G401.6 (cell line): ENCODE measurements at regions not wholly inside any gene's neighbourhood (a gene's known extent, or its start where the extent isn't known, plus 50 kb on each side); places are given as distances from the start of the nearest gene placed in this dataset.

Experiments
- FAIRE-seq: peaks from 2 replicates; lab custom pipeline; 2012; peaks lifted over from hg19 to GRCh38; lab: Jason Lieb, UNC

DNA sequence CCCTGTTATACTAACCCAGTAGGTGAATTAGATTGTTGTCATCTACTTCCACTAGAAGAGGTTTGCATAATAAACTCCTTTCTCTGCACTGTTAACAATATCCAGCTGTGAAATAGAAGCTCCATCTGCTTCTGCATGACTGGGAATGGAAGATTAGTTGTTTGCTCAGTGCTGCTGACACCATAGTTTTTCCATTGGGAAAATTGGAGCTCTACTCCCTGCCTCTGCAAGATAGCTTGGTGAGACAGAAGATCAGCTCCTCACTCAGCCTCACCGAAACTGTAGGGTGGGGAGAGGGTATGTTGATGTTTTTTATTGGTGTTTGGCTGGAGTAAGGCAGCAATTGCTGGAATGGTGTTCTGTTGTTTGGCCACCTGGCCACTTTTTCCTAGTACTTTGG lies 331.6 kb upstream of the ADAMTS5 start:
- FAIRE-seq, result no peak

DNA sequence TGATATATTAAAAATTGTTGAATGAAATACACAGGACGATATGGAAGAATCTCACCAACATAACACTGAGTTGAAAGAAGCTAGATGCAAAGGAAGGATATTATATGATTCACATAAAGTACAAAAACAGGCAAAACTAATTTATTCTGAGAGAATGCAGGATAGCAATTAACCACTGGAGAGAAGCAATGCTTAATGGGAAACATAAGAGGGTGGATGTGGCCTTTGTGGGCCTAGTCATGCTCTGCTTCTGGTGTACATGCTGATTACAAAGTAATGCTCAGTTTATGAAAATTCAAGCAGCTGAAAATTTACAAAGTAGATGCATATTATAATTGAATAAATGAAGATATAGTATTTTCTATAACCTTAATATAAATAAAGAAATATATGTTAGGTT lies 326.4 kb upstream of the ADAMTS5 start:
- no peak for FAIRE-seq

DNA sequence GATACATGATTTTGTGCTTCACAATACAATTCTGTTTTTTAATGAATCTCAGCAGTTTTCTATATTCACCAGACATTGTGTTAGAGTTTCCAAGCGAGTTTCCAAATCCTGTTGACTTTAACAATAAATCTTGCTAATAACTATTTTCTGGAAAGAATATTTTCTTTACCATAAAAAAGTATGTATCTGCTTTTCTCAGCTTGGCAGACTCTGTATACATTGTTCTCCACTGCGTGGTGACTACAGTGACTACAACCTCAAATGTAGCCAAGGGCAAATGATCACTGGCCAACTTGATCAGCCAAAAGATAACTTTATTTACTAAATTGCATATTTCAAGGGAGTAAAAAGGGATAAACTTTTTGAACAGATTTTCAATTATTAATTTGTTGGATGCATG lies 325.9 kb upstream of the ADAMTS5 start:
- no peak for FAIRE-seq

DNA sequence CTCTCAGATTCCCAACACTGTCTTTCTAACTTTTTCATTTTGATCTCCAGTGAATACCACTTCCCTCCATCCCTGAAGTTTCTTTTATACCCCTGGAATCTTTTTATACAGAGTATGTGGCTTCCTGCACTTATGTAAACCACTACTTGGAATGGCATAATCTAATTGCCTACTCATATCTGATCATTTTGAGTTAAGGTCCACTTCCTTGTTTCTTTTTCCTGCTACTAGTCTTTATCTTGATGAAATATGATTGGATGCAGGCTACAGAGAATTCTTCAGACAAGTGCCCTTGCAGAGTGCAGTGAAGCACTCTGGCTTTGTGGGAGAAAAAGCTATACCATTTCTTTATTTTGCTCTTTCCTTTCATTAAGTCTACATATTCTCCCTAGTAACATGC lies 325.3 kb upstream of the ADAMTS5 start:
- no peak for FAIRE-seq

DNA sequence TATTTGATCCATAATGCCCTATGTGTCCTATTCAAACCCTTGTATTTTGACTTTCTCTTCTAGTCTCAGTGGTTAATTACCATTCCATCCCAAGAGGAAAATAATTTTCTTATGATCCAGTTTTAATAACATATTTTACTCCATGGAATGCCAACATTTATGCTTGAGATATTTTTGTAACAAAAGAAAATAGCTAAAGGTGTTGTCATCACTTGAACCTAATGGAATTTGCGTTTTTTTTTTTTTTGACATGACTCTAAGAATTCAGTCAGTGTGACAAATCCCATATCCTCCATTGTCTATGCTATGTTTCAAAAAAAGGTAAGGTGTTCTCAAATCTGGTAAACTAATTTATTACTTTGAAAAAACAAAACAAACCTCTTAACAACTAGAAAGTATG lies 324.1 kb upstream of the ADAMTS5 start:
- FAIRE-seq, result no peak

DNA sequence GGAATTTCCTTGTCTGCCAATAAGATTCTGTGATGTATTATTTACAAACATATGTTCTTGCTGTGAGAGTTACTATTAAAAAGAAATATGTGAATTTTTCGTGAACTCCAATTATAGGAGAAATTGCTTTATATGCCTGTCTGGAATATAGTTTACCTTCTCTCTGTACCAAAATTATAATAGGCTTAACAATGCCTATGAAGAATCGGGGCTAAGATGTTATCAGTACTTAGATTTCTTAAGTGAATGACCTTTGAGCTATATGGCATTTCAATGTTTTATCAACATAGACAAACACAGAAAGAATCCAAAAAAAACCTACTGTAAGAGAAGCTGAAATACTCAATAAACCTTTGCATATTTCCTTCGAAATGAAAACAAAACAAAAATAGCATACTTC lies 323.1 kb upstream of the ADAMTS5 start:
- no peak for FAIRE-seq

DNA sequence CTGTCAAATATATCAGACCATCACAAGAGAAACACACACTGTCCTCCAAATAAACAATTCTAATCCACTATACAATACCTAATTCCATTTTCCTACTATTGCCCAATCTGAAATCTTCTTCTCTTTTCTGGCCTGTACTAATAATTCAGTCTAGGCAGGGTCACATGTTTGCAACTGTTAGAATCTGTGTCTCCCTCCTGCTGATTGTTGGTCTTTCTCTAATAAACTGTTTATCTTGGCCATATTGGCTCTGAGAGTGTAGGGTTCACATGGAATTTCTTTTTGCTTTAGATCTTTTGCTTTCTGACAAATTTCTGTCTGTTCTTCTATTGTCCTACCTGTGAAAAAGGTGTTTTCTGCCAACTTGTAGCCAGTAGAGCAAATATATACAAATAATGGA lies 319.9 kb upstream of the ADAMTS5 start:
- no peak for FAIRE-seq

DNA sequence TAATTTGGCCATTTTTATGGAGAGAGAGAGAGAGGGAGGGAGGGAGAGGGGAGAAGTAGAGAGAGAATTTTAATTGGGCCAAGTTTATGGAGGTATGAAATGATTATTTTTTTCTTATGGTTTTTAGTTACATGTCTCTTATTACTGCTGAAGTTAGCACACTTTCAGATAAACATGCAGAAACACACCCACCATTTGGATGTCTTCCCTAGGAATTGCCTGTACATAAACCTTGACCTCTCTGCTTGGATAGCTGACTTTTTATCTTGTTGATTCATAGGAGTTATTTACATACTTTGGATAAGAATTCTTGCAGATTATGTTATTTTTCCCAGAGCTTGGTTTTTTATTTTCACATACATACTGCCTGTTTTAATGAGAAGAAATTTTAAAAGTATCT lies 310.2 kb upstream of the ADAMTS5 start:
- no peak for FAIRE-seq

DNA sequence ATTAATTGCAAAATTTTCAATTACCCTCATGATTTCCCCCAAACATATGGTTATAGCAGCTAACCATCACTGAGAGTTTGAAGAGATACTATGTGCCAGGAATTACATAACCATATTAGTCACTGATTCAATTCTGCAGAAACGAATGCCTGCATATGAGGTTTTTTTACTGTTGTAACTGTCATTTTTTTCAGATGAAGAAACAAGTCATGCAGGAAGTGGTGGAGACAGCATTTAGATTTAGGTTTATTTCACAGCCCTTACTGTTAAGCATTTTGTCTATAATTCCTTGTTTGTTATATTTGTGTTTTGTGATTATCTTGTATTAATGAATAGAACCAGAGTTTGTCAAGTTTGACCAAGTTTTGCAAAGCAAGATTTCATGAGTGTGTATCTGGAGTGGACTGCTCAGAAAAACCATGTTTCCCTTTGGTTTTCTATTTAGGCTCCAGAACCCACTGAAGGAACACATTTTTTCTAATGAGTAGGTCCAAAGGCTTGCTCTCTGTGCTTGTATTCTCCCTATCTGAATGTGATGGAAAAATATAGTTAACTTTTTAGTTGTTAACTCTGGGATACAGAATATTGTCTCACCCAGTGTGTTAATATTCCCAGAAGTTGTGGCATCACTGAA lies 308.5 kb upstream of the ADAMTS5 start:
- no peak for FAIRE-seq

DNA sequence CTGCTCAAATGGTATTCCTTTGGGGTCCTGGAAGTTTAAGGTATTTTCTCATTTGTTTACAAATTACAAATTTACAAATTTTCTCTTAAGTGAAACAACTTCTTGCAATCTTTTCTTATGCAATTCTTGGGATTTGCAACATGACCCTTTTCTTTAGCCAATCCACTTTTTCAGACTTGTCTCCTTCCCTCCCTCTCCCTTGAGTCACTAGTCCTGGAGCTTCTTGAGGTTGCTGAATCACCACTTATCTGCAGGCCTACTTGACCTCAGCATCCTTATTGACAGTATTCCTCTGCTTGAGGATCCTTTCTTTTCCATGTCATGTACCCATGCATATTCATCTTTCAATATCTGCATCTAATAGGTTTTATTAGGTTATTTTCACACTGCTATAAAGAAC lies 302.8 kb upstream of the ADAMTS5 start:
- no peak for FAIRE-seq

DNA sequence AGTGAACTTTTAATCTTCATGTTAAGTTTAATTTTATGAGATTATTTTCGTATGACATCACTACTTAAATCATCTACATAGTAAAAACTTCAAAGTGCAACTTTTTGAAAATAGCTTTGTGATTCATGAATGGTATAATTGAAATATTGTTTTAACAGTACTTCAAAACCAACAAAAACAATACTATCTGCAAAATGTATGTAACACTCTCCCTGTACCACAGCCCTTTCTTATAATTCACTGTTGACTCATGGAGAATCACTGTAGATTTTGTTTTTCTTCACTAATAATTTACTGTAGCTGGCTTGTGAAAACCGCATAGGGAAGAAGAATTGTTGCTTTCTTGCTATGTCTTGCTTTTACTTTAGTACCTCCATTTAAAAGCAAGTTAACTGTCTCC lies 301.4 kb upstream of the ADAMTS5 start:
- no peak for FAIRE-seq

DNA sequence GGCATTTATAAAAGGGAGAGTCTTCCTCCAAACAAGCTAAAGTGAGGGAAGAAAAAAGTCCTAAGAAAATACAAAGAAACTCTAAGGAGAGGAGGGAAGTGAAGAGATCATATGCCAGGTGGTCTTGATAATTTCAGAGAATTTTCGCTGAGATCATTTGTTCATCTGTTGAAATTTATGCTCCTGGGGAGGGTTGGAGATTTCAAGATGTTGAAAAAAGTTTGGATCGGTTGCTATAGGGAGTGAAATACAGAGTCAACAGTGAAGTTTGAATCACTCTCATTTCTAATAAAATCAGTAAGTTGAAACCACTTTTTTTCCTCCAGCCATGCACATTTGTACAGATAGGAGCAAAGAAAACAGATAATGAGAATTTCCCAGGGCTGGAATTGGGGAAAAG lies 299.1 kb upstream of the ADAMTS5 start:
- FAIRE-seq, result no peak

DNA sequence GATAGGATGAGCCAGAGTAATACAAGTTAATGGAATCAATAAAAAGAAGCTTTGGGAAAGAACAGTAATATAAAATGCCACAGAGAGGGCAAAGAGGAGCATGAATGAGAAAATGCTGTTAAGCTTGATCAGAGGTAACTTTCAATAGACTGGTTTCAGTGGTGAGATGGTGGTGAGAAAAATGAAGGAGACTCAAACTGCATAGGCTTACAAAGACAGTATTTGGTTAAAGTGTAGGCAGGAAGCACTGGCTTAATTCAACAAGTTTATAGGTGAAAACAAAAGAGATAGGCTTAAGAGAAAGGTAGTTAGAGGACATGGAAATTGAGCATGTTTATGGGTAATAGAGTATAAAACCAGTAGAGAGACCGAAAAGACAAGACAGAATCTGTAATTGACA lies 298.6 kb upstream of the ADAMTS5 start:
- FAIRE-seq, result no peak

DNA sequence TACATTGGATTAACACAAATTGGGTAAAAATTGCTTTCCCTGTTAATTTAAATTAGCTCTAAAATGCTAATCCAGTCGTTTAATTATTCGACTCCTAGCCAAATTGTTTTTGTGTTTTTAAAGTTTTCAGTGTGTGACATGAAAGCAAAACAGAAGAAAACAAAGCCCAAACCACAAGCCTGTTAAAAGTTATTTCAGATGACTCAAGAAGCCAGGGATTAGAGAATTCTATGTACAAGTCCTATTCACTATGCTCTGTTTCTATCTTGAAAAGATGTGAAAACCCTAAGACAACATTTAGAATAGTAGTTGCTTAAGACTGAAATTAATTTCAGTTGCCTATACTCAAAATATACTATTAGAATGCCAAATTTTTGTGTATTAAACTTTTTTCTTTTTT lies 294.8 kb upstream of the ADAMTS5 start:
- FAIRE-seq, result no peak

DNA sequence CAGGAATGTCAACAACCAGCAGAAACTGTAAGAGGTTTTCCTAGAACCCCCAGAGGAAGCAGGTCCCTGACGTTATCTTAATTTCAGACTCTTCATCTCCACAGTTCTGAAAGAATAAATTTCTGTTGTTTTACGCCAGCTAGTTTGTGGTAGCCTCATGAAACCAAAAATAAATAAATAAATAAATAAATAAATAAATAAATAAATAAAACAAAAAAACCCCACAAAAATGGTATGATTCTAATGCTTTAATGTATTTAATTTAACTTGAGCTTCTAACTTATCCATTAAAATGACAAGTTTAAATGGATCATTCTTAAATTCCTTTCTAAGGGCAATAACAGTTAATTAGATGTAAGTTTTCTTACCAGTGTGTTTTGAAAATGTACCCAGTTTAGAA lies 293.8 kb upstream of the ADAMTS5 start:
- no peak for FAIRE-seq

DNA sequence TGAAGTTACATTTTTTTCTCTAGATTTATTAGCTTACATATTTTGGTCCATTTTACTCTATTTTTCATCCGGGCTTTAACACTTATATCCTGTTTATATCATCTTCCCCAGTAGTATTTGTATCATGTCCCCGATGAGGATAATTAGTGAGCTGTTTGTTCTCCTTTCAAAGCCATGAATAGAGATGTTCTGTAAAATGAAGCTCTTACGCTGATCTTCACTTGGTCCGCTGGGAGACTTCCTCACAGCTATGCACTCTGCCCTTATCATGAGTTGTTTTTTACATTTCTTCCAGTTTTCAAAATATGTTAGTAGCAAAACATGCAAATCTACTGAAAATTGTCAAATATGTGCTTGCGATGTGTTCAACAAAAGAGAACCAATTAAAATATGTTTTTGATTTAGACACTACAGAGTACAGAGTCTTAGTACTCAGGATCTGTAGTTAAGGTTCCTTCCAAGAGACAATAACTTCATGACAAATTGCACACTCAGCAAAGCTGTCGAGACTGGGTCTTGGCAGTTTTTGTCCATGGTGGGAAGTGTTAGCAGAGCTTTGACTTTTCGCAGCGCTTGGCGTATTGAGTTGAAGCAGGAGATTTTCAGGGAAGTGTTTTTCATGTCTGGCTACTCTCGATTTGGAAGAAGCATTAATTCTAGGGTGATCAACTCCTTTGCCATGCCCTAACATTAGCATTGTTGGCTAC lies 292.0 kb upstream of the ADAMTS5 start:
- no peak for FAIRE-seq

DNA sequence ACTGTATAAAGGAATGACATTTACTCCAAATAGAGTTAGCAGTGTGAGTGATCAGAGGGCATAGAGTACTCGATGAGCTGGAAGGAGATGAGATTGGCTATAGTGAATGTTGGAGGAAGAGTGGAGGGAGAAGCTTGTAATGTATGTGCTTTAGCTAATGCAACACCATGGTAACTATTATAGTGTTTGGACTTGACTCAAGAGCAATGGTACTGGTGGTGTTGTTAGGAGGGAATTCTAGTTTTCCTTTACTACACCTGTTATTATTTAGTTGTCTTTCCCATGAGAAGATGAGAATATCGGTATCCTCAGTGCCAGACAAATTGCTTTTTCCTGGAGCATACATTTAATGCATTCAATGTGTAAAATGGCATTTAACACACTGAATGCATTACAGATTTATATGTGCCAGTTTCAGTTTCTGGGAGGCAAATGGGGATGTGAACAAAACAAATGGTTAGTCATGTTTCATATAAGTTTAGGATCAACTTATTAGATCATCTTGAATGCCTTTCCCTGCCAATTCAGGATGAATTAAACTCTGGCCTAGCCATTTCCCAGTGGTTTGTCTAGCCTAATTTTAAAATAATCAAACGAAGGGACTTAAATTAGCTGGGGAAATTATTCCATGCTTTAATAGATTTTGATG lies 291.1 kb upstream of the ADAMTS5 start:
- no peak for FAIRE-seq

DNA sequence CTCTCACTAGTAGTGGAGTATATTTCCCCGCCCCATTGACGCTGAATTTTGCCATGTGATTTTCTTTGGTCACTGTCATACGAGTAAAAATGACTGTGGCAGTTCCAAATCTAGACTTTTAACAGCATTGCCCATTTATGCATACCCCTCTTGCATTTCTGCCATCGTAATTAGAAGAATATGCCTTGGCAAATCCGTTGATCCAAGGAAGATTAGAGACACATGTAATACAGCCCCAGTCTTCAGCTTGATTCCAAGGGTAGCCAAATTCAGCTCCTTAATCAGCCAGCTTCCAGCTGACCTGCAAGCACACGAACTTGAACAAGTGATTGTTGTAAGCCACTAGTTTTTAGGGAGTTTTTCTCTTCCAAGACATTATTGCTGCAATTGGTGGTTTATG lies 290.3 kb upstream of the ADAMTS5 start:
- FAIRE-seq, result no peak

DNA sequence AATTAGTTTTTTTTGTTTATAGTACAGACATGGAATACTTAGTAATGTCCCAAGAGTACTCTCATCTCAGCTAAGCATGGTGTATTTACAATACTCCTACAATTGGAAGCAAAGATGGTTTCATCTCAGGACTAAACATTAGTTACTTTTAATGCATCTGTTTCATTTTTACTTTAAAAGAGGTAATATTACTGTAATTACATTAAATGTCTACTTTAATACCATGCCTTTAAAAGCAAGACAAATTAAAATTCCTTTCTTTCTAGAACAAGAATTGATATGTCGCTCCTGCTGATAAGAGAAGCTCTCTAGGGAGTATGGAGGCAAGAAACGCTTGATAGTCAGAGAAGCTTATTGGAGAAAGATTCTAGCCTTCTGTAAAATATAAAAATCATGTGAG lies 284.9 kb upstream of the ADAMTS5 start:
- no peak for FAIRE-seq

DNA sequence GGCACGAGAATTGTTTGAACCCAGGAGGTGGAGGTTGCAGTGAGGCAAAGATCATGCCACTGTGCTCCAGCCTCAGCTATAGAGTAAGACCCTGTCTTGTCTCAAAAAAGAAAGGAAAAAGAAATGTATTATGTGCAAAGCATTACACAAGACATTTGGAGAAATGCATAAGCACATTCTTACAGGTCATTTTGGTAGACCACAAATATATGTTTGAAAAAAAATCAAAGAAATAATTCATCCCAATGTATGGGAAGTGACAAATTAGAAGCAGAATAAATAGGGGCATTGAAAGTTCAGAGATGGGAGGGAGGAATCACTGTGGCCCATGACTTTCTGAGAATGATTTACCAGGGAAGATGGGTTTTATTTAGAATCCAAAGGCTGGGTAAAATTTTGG lies 283.5 kb upstream of the ADAMTS5 start:
- FAIRE-seq, result no peak

DNA sequence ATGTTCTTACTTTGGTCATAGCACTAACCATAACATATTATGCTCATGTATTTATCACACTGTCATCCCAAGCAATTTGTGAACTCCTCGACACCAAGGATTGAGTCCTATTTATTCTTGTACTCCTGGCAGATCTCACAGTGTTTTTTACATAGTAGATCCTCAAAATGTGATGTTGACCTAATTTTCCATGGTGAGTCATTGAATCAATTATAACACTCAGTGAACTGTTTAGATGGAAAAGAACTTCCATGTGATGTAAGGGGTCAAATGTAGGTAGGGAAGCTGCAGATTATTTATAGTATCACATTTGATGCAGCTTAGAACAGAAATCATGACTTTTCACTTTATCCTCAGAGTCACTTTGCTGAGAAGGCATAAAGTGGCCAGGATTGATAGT lies 281.9 kb upstream of the ADAMTS5 start:
- no peak for FAIRE-seq

DNA sequence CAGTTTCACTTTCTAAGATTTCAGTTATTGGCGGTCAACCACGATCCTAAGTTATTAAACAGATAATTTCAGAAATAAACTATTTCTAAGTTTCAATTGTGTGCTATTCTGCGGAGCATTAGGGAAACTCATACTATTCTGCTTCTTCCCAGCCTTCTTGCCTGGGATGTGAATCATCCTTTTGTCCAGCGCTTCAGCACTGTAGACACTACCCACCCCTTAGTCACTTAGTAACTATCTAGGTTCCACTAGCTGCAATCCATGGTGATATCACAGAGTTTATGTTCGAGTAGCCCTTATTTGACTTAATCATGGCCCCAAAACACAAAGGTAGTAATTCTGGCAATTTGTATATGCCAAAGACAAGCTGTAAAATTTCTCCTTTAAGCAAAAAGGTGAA lies 279.9 kb upstream of the ADAMTS5 start:
- no peak for FAIRE-seq

DNA sequence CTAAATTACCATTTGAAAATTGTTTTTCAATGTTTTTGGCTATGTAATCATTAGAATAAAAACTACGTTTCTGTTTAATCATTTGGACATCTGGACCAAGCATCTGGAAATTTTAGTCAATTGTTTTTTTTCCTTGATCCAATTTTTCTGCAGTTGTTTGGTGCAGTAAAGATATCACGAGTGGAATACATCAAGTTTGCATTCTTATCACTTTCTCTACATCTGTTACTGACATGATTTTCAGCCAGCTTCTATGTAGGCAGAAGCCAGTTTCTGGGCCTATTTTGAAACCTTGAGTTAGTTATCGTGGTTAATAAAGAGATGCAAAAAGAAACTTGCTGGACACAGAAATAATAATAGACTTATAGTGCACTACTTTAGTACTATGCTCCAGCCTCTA lies 277.9 kb upstream of the ADAMTS5 start:
- no peak for FAIRE-seq

DNA sequence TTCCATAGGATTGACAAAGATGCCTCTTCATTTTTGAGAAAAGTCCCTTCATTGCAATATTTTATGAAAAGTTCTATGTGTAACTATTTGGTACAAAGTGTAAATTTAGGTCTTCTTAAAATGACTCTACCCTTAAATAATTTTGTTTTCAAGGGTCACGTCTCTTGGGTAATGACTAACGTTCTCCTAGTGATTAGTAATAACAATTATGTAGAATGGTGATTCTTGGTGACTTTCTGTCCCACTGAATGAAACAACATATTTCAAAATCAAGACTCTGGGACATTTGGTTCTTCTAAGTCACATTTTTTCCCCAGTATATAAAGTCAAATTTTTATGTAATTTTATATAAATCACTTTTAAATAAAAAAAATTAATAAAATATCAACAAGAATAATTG lies 277.5 kb upstream of the ADAMTS5 start:
- FAIRE-seq, result peak; percentile 17
